Cardiac muscle cell (in vitro differentiated cells and primary cell): ENCODE measurements at regions not wholly inside any gene's neighbourhood (a gene's known extent, or its start where the extent isn't known, plus 50 kb on each side); places are given as distances from the start of the nearest gene placed in this dataset.

Experiments
- DNase-seq, 2 donors: peaks; one replicate each; pipeline versions ENCODE4 v3.0.0 to v3.0.0-alpha.2; 2010 to 2017; ENCODE audit warnings: low read depth in 1 of 2, low spot score in 1 of 2
- H3K27ac ChIP-seq: fragments of 200-600 bp; sonication (generic); 2 replicates; pipeline ENCODE4 v1.5.1; 2016
- H3K27me3 ChIP-seq: fragments of 200-600 bp; sonication (generic); 2 replicates; pipeline ENCODE4 v1.6.0; 2016; ENCODE audit warnings: control low read depth
- H3K36me3 ChIP-seq: fragments of 200-600 bp; sonication (generic); 2 replicates; pipeline ENCODE4 v1.5.1; 2016; ENCODE audit warnings: control low read depth
- H3K4me1 ChIP-seq: fragments of 200-600 bp; sonication (generic); 2 replicates; pipeline ENCODE4 v1.8.1; 2017; ENCODE audit warnings: low read depth, mild to moderate bottlenecking, mixed run types
- H3K4me3 ChIP-seq: fragments of 200-600 bp; sonication (generic); 2 replicates; pipeline ENCODE4 v1.5.1; 2016; ENCODE audit warnings: mild to moderate bottlenecking
- H3K9me3 ChIP-seq: fragments of 200-600 bp; sonication (generic); 2 replicates; pipeline ENCODE4 v1.5.1; 2017; ENCODE audit warnings: low read depth, mild to moderate bottlenecking, control low read depth
- CTCF ChIP-seq: IDR thresholded peaks from 2 replicates; pipeline ENCODE4 v1.5.1; 2012; ENCODE audit warnings: low read depth, mild to moderate bottlenecking, low read length

- Histone ChIP-seq H3K9me3 (no peaks in the 10 kb centered on the region), H3K27me3 (no peaks in the 10 kb centered on the region), H3K4me1 (peaks cover 7% of the 10 kb centered on the region), H3K36me3 (no peaks in the 10 kb centered on the region), H3K27ac (no peak overlapping the region), H3K4me3 (no peak overlapping the region)
- no peak for DNase-seq
- no peak for TF ChIP-seq CTCF
These were observed 369.5 kb upstream of the THBS1 start for GRCh38 chr15:39211108-39211979.

GRCh38 chr15:39213385-39213840 is 367.5 kb upstream of the THBS1 start:
- TF ChIP-seq CTCF = no peak
- Histone ChIP-seq H3K4me1 (peaks cover 7% of the 10 kb centered on the region), H3K9me3 (no peaks in the 10 kb centered on the region), H3K27me3 (no peaks in the 10 kb centered on the region), H3K27ac (peak overlapping the region; percentile 97), H3K36me3 (no peaks in the 10 kb centered on the region), H3K4me3 (no peak overlapping the region)
- DNase-seq = peak; percentile 94 to 96

- H3K9me3 ChIP-seq = no peaks in the 10 kb centered on the region
- peaks cover 7% of the 10 kb centered on the region for H3K4me1 ChIP-seq
- no peaks in the 10 kb centered on the region for H3K36me3 ChIP-seq
- no peaks in the 10 kb centered on the region for H3K27me3 ChIP-seq
- no peak overlapping the region for H3K27ac ChIP-seq
- no peak overlapping the region for H3K4me3 ChIP-seq
- TF ChIP-seq CTCF = no peak
- DNase-seq = no peak
These were observed 365.9 kb upstream of the THBS1 start for GRCh38 chr15:39215015-39215414.

GRCh38 chr15:39216816-39217215 is 364.1 kb upstream of the THBS1 start:
- no peak overlapping the region for H3K27ac ChIP-seq
- H3K4me3 ChIP-seq = no peak overlapping the region
- H3K27me3 ChIP-seq = no peaks in the 10 kb centered on the region
- no peaks in the 10 kb centered on the region for H3K9me3 ChIP-seq
- no peak for DNase-seq
- no peak for TF ChIP-seq CTCF
- peaks cover 7% of the 10 kb centered on the region for H3K4me1 ChIP-seq
- no peaks in the 10 kb centered on the region for H3K36me3 ChIP-seq

- H3K9me3 ChIP-seq = no peaks in the 10 kb centered on the region
- no peak overlapping the region for H3K4me3 ChIP-seq
- DNase-seq = no peak
- no peak for TF ChIP-seq CTCF
- H3K36me3 ChIP-seq = no peaks in the 10 kb centered on the region
- no peaks in the 10 kb centered on the region for H3K4me1 ChIP-seq
- no peaks in the 10 kb centered on the region for H3K27me3 ChIP-seq
- H3K27ac ChIP-seq = no peak overlapping the region
These were observed 361.3 kb upstream of the THBS1 start for GRCh38 chr15:39219608-39220007.
